ENCODE measurements at regions not wholly inside any gene's neighbourhood (a gene's known extent, or its start where the extent isn't known, plus 50 kb on each side); places are given as distances from the start of the nearest gene placed in this dataset.

DNA sequence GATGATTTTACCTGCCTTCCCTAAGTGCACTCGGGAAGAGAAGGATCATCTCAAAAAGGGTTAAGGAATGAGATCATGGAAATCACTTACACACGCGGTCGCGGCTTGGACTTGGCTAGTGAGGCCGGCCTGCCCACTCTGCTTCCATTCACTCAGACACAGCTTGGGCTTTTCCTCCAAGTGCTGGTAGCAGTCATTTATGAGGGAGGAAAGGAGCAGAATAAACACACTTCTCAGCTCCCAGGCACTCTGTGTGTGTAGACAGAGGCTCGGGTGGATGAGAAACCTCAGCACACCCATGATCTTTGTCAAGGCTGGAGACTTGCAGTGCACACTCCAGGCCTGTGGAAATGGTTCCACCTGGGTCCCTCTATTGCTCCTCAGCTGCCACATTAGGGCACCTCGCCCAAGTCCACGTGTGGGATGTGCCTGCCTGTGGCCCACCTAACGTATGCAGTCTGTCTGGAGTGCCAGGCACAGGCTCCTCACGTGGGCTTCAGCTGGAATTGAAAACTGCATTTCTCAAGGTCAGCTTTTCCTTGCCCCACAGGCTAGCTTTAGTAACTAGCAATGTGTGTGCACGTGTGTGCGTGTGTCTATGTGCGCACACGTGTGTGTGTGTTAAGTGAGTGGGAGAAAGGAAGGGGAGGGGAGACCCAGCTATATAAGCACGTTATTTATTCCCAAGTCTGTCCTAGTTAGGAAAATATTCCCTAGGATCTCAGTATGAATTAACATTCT is 288.4 kb downstream of the SOX11 start:
- no peak overlapping the region for H3K4me3 Mint-ChIP-seq (ENCODE audit: low read depth)
- intact Hi-C loops (cut with micrococcal nuclease), result no loop called here
- DNase-seq (ENCODE audit: low spot score), result no peak
- no peaks in the 10 kb centered on the region for H3K9me3 Mint-ChIP-seq
- no peak overlapping the region for H3K27ac Mint-ChIP-seq
- H3K36me3 Mint-ChIP-seq (ENCODE audit: low read depth), result no peaks in the 10 kb centered on the region
- H3K27me3 Mint-ChIP-seq (ENCODE audit: low read depth), result no peaks in the 10 kb centered on the region
- H3K4me1 Mint-ChIP-seq (ENCODE audit: low read depth), result no peaks in the 10 kb centered on the region

DNA sequence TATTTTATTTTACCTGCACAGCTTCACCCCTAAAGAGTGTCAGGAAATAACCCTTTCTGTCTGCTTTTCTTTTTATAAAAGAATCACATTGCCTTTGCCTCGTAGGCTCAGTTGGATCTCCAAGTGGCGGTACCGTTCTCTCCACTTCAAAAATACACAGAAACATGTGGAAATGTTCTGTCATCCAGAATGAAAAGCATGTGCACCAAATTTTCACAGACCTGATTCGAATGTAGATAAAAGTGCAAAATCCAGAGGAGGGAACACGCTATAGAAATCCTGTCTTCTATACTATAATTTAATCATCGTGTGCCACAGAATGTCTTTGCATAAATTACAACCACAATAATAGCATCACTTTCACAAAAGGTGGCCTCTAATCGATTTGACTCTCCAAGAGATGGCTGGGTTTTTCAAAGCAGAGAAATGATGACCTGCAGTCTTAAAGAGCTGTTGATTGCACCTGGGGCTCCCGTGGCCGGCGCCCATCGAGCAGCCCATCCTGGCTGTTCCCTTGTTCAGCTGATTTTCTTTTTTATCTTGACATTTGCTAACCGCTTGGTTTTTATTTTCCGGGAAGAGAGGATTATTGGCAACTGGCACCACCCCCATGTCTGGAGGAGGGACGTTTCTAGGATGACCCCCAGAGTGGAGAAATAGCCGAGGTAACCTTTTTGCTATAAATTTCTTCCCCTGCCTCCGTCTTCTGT is 290.2 kb downstream of the SOX11 start:
- intact Hi-C loops (cut with micrococcal nuclease), result no loop called here
- Mint-ChIP-seq H3K36me3 (ENCODE audit: low read depth) (no peaks in the 10 kb centered on the region), H3K9me3 (no peaks in the 10 kb centered on the region), H3K4me3 (ENCODE audit: low read depth) (no peak overlapping the region), H3K27me3 (ENCODE audit: low read depth) (no peaks in the 10 kb centered on the region), H3K27ac (no peak overlapping the region), H3K4me1 (ENCODE audit: low read depth) (no peaks in the 10 kb centered on the region)
- no peak for DNase-seq (ENCODE audit: low spot score)

DNA sequence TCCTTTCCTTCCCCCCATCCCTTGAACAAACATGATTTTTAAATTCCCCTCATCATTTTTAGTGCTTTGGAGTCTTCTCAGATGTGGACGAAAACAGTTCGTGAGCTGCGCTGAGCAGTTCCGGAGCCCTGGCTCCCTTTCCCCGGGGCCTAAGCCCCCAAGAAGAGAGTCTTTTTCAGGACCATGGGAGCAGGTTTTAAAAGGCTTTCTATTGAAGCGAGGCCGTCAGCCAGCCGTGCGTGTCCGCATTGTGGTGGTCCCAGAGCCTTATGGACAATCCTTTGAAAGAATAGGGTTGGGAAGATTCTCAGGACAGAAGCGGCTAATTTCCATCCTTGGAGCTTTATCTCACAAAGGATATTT is 290.7 kb downstream of the SOX11 start:
- no peaks in the 10 kb centered on the region for H3K36me3 Mint-ChIP-seq (ENCODE audit: low read depth)
- no peak for DNase-seq (ENCODE audit: low spot score)
- H3K4me3 Mint-ChIP-seq (ENCODE audit: low read depth), result no peak overlapping the region
- no peaks in the 10 kb centered on the region for H3K27me3 Mint-ChIP-seq (ENCODE audit: low read depth)
- no peak overlapping the region for H3K27ac Mint-ChIP-seq
- no peaks in the 10 kb centered on the region for H3K9me3 Mint-ChIP-seq
- intact Hi-C loops (cut with micrococcal nuclease), result no loop called here
- H3K4me1 Mint-ChIP-seq (ENCODE audit: low read depth), result no peaks in the 10 kb centered on the region

DNA sequence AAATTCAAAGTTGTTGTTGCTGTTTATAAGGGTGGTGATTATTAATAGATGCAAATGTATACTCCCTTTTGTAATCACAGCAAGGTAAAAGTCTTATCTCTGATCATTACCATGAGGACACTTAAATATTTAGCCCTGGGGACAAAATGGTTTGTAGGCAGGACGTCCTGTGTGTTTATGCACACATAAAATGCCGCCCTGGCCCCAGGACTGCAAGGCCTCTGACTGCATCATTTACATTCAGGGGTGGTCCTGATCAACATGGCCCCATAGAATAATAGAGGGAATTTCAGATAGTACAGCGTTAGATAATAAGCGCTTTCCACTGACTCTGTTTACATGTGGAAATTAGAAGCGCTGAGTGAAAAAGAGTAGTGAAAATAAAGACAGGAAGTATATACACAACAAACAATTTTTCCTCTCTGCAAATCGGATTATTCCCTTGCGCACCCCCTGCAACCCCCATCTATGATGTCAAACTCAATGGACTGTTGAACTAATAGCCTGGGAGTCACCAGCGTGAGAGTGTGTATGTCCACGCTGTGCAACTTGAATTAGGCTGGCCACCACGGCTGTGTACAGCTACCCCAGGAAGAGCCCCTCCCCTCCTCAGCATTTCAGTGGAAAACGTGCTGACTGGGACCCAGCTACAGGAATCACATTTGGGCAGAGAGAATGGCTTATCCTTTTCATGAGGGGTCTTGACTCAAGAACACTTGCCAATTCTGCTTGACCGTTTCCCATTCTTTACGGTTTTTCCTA is 291.5 kb downstream of the SOX11 start:
- no peaks in the 10 kb centered on the region for H3K36me3 Mint-ChIP-seq (ENCODE audit: low read depth)
- no peaks in the 10 kb centered on the region for H3K4me1 Mint-ChIP-seq (ENCODE audit: low read depth)
- no peak for DNase-seq (ENCODE audit: low spot score)
- no peaks in the 10 kb centered on the region for H3K9me3 Mint-ChIP-seq
- no peak overlapping the region for H3K4me3 Mint-ChIP-seq (ENCODE audit: low read depth)
- no peaks in the 10 kb centered on the region for H3K27me3 Mint-ChIP-seq (ENCODE audit: low read depth)
- no peak overlapping the region for H3K27ac Mint-ChIP-seq
- intact Hi-C loops (cut with micrococcal nuclease), result no loop called here

DNA sequence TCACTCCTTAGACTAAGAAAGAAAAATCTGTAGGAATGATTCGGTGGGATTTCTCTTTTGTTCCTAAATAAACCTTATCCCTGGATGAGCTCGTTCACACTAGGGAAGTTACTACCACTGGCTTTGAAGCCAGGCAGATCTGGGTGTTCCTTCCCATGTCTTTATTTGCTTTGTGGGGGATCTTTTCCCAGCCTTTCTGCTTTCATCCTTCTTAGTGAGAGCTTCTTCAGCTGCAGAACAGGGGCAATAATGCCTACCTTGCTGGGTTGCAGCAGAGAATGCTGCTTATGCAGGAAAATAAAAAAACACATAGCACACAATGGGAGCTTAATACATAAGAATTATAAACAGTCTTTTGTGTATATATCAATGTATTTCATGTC is 292.1 kb downstream of the SOX11 start:
- Mint-ChIP-seq H3K9me3 (no peaks in the 10 kb centered on the region), H3K27ac (no peak overlapping the region), H3K36me3 (ENCODE audit: low read depth) (no peaks in the 10 kb centered on the region), H3K4me3 (ENCODE audit: low read depth) (no peak overlapping the region), H3K4me1 (ENCODE audit: low read depth) (no peaks in the 10 kb centered on the region), H3K27me3 (ENCODE audit: low read depth) (no peaks in the 10 kb centered on the region)
- intact Hi-C loops (cut with micrococcal nuclease), result no loop called here
- no peak for DNase-seq (ENCODE audit: low spot score)

DNA sequence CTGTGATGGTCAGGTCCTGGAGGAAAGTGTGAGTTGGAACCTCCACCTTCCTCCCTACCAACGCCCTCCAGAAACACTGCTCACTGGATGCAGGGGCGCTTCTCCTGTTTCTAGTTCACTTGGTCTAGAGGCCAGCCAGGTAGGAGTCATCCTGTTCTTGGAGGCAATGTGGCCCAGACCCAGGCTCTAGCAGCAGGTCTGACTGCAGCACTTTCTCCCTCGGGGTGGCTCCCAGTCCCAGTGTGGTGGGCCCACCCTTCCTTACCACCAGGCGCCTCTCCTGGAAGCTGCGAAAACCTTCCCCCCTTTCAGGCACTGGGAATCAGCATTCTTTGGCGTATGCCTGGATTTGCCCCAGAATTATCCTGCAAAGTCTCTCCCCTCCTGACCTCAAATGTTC is 292.8 kb downstream of the SOX11 start:
- intact Hi-C loops (cut with micrococcal nuclease), result no loop called here
- no peaks in the 10 kb centered on the region for H3K27me3 Mint-ChIP-seq (ENCODE audit: low read depth)
- no peak for DNase-seq (ENCODE audit: low spot score)
- H3K27ac Mint-ChIP-seq, result no peak overlapping the region
- H3K9me3 Mint-ChIP-seq, result no peaks in the 10 kb centered on the region
- no peak overlapping the region for H3K4me3 Mint-ChIP-seq (ENCODE audit: low read depth)
- no peaks in the 10 kb centered on the region for H3K36me3 Mint-ChIP-seq (ENCODE audit: low read depth)
- no peaks in the 10 kb centered on the region for H3K4me1 Mint-ChIP-seq (ENCODE audit: low read depth)

DNA sequence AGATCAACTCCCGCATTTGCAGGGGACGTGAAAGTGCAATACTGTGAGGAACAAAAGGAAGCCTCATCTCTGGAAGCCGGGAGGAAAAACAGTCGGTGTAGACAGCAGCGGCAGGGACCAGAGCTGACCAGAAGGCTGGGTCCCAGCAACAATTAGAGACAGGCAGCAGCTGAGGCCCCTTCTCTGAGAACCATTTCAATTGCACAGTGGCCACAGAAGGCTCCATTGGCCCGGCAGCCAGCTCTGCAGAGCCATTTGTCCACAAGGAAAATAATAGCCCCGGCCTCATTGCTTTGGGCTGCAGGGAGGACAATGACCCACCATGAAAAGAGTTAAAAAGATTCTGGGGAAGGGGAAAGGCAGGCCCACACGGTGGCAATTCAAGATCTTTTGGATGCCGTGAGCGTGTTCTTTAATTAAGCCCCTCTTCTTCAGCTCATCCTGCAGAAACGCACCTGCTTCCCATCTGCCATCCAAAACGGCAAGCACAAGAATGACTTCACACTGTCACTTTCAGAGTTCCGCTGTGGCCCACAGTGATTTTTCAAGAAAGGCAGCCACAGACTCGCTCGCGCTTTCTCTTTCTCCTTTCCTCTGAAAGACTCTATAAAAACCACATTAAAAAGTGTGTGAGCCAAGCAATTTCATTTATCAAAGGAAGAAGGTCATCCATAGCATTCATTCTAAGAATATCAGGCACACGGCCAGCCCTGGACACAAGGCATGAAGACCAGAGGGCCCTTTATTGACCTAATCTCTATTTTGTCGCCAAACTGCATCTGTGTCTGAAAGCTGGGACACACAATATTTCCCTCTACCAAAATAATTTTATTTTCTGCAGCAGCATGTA is 293.6 kb downstream of the SOX11 start:
- Mint-ChIP-seq H3K27ac (no peak overlapping the region), H3K4me3 (ENCODE audit: low read depth) (no peak overlapping the region), H3K27me3 (ENCODE audit: low read depth) (no peaks in the 10 kb centered on the region), H3K4me1 (ENCODE audit: low read depth) (no peaks in the 10 kb centered on the region), H3K9me3 (no peaks in the 10 kb centered on the region), H3K36me3 (ENCODE audit: low read depth) (no peaks in the 10 kb centered on the region)
- DNase-seq (ENCODE audit: low spot score), result no peak
- intact Hi-C loops (cut with micrococcal nuclease), result no loop called here

DNA sequence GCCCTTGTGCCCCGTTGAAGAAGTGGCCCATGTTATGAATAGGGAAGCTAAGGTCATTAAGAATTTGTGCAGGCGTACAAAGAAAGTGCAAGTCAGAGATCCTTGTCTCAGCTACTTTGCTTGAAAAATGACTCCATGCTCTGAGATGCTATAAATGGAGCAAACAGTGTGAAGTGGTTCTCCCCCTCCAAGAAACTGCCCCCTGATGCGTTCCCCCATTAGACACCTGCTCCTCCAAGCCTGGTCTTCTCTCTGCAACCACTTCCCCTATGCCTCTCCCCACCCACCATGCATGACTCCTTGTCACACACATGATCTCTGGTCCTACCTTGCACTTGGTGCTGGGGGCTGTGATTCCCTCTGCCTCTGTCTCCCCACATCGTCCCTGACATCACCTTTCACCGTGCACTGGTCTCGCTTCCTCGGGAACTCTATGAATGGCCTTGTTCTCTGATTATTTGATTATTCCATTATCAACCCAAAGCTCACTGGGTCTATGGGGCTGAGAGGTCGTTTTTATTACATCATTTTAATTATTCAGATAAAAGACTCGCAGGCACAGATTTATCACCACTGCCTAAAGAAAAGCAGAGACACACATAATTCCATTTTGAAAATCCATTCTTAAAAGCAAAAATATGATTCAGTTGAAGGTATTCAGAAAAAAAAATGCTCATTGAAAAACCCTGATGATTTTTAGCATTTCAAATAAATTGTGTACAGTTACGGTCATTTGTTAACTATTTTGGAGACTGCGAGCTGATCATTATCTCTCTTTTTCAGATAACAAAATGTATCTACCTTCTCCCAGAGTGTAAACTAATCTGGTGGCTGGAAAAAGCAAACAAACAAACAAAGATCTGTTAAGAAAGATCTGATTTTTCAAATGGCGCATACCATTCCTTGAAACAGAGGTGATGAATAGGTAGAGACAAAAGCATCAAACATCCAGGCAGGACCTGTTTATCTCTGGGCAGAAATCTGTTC is 294.9 kb downstream of the SOX11 start:
- no peak overlapping the region for H3K4me3 Mint-ChIP-seq (ENCODE audit: low read depth)
- no peaks in the 10 kb centered on the region for H3K4me1 Mint-ChIP-seq (ENCODE audit: low read depth)
- no peaks in the 10 kb centered on the region for H3K9me3 Mint-ChIP-seq
- no peaks in the 10 kb centered on the region for H3K27me3 Mint-ChIP-seq (ENCODE audit: low read depth)
- H3K36me3 Mint-ChIP-seq (ENCODE audit: low read depth), result no peaks in the 10 kb centered on the region
- no peak overlapping the region for H3K27ac Mint-ChIP-seq
- DNase-seq (ENCODE audit: low spot score), result no peak
- intact Hi-C loops (cut with micrococcal nuclease), result no loop called here

DNA sequence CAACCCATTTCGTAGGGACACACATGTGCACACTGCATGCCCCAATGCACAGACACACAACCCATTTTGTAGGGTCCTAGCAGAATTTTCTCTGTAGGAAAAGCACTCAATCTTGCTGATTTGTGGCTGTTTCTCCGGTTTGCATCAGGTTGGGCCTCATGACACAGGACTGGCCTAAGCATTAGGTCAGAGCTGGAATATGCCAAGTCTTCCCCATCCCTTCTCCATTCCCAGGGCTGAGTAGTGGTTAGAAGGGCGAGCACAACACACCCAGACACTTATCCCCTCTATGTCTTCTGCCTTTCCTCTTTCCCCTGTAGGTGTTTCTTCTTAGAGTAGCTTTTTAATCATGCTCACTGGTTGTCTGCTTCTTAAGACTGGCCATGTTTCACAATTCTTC is 295.9 kb downstream of the SOX11 start:
- intact Hi-C loops (cut with micrococcal nuclease), result no loop called here
- Mint-ChIP-seq H3K27ac (no peak overlapping the region), H3K27me3 (ENCODE audit: low read depth) (no peaks in the 10 kb centered on the region)

DNA sequence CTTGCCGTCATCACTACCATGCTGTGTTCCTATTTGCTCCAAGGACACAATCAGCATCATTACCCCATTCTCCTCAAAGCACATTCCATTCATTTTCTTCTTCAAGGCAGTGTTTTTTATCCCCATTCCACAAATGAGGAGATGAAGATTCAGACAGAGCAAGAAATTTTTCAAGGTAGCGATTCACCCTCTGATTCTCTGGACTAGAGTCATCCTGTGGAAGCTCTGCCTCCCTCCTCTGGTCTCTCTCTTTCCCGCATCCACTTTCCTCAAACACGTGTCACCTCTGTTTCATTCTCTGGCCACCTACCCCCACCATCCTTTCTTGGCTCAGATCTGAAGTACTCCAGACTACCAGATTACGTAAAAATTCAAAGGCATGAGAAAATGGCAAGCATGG is 297.9 kb downstream of the SOX11 start:
- H3K36me3 Mint-ChIP-seq (ENCODE audit: low read depth), result no peaks in the 10 kb centered on the region
- no peaks in the 10 kb centered on the region for H3K27me3 Mint-ChIP-seq (ENCODE audit: low read depth)
- no peak overlapping the region for H3K4me3 Mint-ChIP-seq (ENCODE audit: low read depth)
- no peak for DNase-seq (ENCODE audit: low spot score)
- no peaks in the 10 kb centered on the region for H3K9me3 Mint-ChIP-seq
- H3K27ac Mint-ChIP-seq, result no peak overlapping the region
- intact Hi-C loops (cut with micrococcal nuclease), result no loop called here
- no peaks in the 10 kb centered on the region for H3K4me1 Mint-ChIP-seq (ENCODE audit: low read depth)

More for the DNA sequence above, 295.9 kb downstream of the SOX11 start:
- no peaks in the 10 kb centered on the region for H3K9me3 Mint-ChIP-seq
- H3K36me3 Mint-ChIP-seq (ENCODE audit: low read depth), result no peaks in the 10 kb centered on the region
- H3K4me1 Mint-ChIP-seq (ENCODE audit: low read depth), result no peaks in the 10 kb centered on the region
- H3K4me3 Mint-ChIP-seq (ENCODE audit: low read depth), result no peak overlapping the region
- no peak for DNase-seq (ENCODE audit: low spot score)

DNA sequence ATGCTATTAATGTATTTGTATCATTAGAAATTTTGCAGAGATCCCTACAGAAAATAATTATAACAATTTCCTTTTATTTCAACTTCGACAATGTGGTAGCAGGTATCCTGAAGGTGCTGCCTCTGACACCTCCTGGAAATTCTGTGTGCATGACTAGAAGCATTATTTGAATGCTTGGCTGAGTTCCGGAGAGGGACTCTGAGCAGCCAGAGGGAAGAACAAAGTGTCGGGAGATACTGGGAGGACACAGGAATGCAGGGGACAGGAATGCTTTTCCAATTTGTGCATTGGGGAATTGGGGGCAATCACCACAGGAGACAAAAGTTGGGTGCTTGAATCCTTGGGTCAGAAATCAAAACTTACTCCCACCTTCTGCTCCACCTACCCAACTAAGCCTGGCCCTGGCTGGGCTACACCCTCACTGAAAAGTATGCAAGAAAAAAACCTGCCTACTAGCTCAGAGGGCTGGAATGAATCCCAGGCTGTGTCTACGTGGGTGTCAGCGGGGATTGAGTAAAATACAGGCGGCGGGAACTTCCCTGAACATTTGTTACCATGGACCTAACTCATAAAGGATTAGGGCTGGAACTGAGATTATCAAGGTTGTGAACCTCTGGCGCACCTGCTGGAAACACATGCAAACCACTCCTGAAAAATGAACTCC is 299.3 kb downstream of the SOX11 start:
- Mint-ChIP-seq H3K27ac (no peak overlapping the region), H3K27me3 (ENCODE audit: low read depth) (no peaks in the 10 kb centered on the region), H3K4me3 (ENCODE audit: low read depth) (no peak overlapping the region), H3K9me3 (no peaks in the 10 kb centered on the region), H3K4me1 (ENCODE audit: low read depth) (no peaks in the 10 kb centered on the region), H3K36me3 (ENCODE audit: low read depth) (no peaks in the 10 kb centered on the region)
- DNase-seq (ENCODE audit: low spot score), result no peak
- intact Hi-C loops (cut with micrococcal nuclease), result no loop called here
